Fibroblast of upper back skin (primary cell): ENCODE measurements at regions not wholly inside any gene's neighbourhood (a gene's known extent, or its start where the extent isn't known, plus 50 kb on each side); places are given as distances from the start of the nearest gene placed in this dataset.
"Not testable (repeated sequence)": the region's sequence is repeated elsewhere in the genome, so short reads cannot be mapped to it uniquely, and the experiment has no call there.

Source experiments
- DNase-seq: peaks from one replicate; pipeline ENCODE4 v3.0.0-alpha.2; 2013

GRCh38 chr5:173411791-173412555, 83.8 kb upstream of the STC2 start:
- DNase-seq: no peak

GRCh38 chr5:173410459-173411233, 82.4 kb upstream of the STC2 start:
- DNase-seq: no peak

GRCh38 chr5:173408946-173409345, 80.7 kb upstream of the STC2 start:
- no peak for DNase-seq

GRCh38 chr5:173399851-173400250, 71.6 kb upstream of the STC2 start:
- no peak for DNase-seq

GRCh38 chr5:173397516-173397915, 69.3 kb upstream of the STC2 start:
- DNase-seq: no peak

- no peak for DNase-seq
These were observed 68.2 kb upstream of the STC2 start for GRCh38 chr5:173396311-173396993.

GRCh38 chr5:173395933-173396308, 67.7 kb upstream of the STC2 start:
- no peak for DNase-seq

- peak; percentile 71 for DNase-seq
These were observed 67.2 kb upstream of the STC2 start for GRCh38 chr5:173395257-173395932.

GRCh38 chr5:173394701-173395100, 66.5 kb upstream of the STC2 start:
- DNase-seq: no peak

- no peak for DNase-seq
These were observed 64.0 kb upstream of the STC2 start for GRCh38 chr5:173392172-173392571.

- DNase-seq: no peak
These were observed 62.8 kb upstream of the STC2 start for GRCh38 chr5:173391031-173391430.

GRCh38 chr5:173387293-173387692, 59.1 kb upstream of the STC2 start:
- DNase-seq: not testable (repeated sequence)

- no peak for DNase-seq
These were observed 57.7 kb upstream of the STC2 start for GRCh38 chr5:173385832-173386360.

GRCh38 chr5:173383711-173384110, 55.5 kb upstream of the STC2 start:
- peak; percentile 28 for DNase-seq

- DNase-seq: no peak
These were observed 50.5 kb upstream of the STC2 start for GRCh38 chr5:173378727-173379126.
